HEK293 (cell line): ENCODE measurements at regions not wholly inside any gene's neighbourhood (a gene's known extent, or its start where the extent isn't known, plus 50 kb on each side); places are given as distances from the start of the nearest gene placed in this dataset.

Source experiments
- CTCF ChIP-seq: fragments of 450-650 bp; formaldehyde crosslinking; IDR thresholded peaks from 2 replicates; pipeline ENCODE4 v1.5.1; 2016; ENCODE audit warnings: missing biosample characterization, missing genetic modification characterization
- HOXA7 ChIP-seq: sonication (generic); formaldehyde crosslinking; IDR thresholded peaks from 2 replicates; pipeline ENCODE4 v1.8.1; 2022; ENCODE audit warnings: missing genetic modification reagents, borderline replicate concordance
- MYNN ChIP-seq: fragments of 450-650 bp; formaldehyde crosslinking; IDR thresholded peaks from 2 replicates; pipeline ENCODE4 v1.5.1; 2016; ENCODE audit warnings: missing biosample characterization, missing genetic modification characterization, borderline replicate concordance
- PATZ1 ChIP-seq: fragments of 450-650 bp; formaldehyde crosslinking; IDR thresholded peaks from 2 replicates; pipeline ENCODE4 v1.5.1; 2016; ENCODE audit warnings: missing biosample characterization, missing genetic modification characterization
- REST ChIP-seq: fragments of 450-650 bp; formaldehyde crosslinking; IDR thresholded peaks from 2 replicates; pipeline ENCODE4 v1.5.1; 2016; ENCODE audit warnings: missing biosample characterization, missing genetic modification characterization
- ZNF239 ChIP-seq: fragments of 450-650 bp; formaldehyde crosslinking; IDR thresholded peaks from 2 replicates; pipeline ENCODE4 v1.5.1; 2016; ENCODE audit warnings: missing biosample characterization, missing genetic modification characterization

GRCh38 chr10:20596911-20597310 is 300.2 kb downstream of the NEBL start:
- TF ChIP-seq CTCF (tag by site-specific recombination): no peak
- TF ChIP-seq REST (tag by site-specific recombination): no peak
- TF ChIP-seq HOXA7: no peak
- no peak for TF ChIP-seq MYNN (tag by site-specific recombination)
- no peak for TF ChIP-seq PATZ1 (tag by site-specific recombination)
- no peak for TF ChIP-seq ZNF239 (tag by site-specific recombination)
